Activated CD4-positive, alpha-beta T cell treated with anti-CD3 and anti-CD28 coated beads for 36 hours (primary cell): ENCODE measurements at regions not wholly inside any gene's neighbourhood (a gene's known extent, or its start where the extent isn't known, plus 50 kb on each side); places are given as distances from the start of the nearest gene placed in this dataset.
"Not testable (repeated sequence)": the region's sequence is repeated elsewhere in the genome, so short reads cannot be mapped to it uniquely, and the experiment has no call there.

ENCODE experiments used
- ATAC-seq: fragments of 200-7000 bp; cut with Tn5 transposase; one replicate; pipeline ENCODE4 v1.10.0; 2021; ENCODE audit warnings: mild to moderate bottlenecking, moderate library complexity
- CTCF ChIA-PET: fragments of 350-600 bp; sonication (Branson Sonifier 250); formaldehyde crosslinking; loops from one replicate; lab custom pipeline; 2021; ENCODE audit warnings: antibody characterized with exemption; lab: Charles Lee
- POLR2A ChIA-PET: fragments of 350-600 bp; sonication (Branson Sonifier 250); formaldehyde crosslinking; loops from one replicate; lab custom pipeline; 2021; ENCODE audit warnings: antibody characterized with exemption, inconsistent platforms; lab: Charles Lee
- DNase-seq: peaks from one replicate; pipeline ENCODE4 v3.0.0-alpha.2; 2020
- H3K27ac Mint-ChIP-seq: one replicate; pipeline ENCODE4 v1.8.0; 2021; ENCODE audit warnings: mixed read lengths
- H3K27me3 Mint-ChIP-seq: one replicate; pipeline ENCODE4 v1.8.0; 2021; ENCODE audit warnings: mixed read lengths
- H3K36me3 Mint-ChIP-seq: one replicate; pipeline ENCODE4 v1.8.0; 2021; ENCODE audit warnings: low read depth, mixed read lengths
- H3K4me1 Mint-ChIP-seq: one replicate; pipeline ENCODE4 v1.8.0; 2021; ENCODE audit warnings: mixed read lengths
- H3K4me3 Mint-ChIP-seq: one replicate; pipeline ENCODE4 v1.8.0; 2021; ENCODE audit warnings: mild to moderate bottlenecking, moderate library complexity, mixed read lengths
- H3K9me3 Mint-ChIP-seq: one replicate; pipeline ENCODE4 v1.8.0; 2021; ENCODE audit warnings: low read depth, mixed read lengths
- intact Hi-C, 2 experiments: fragments of 100-400 bp; cut with DNase I in 1 of 2; cut with micrococcal nuclease in 1 of 2; formaldehyde crosslinking; loops; one replicate each; pipeline versions ENCODE4 v1.14.2 to v1.15.1; 2022 to 2024; cut with DNase I, micrococcal nuclease

- ChIA-PET CTCF (no interaction called here), POLR2A (no interaction called here)
- no peak overlapping the region for H3K4me3 Mint-ChIP-seq
- H3K36me3 Mint-ChIP-seq: no peaks in the 10 kb centered on the region
- H3K9me3 Mint-ChIP-seq: no peaks in the 10 kb centered on the region
- no peak overlapping the region for H3K27ac Mint-ChIP-seq
- ATAC-seq (no peak), DNase-seq (no peak)
- no peaks in the 10 kb centered on the region for H3K27me3 Mint-ChIP-seq
- no peaks in the 10 kb centered on the region for H3K4me1 Mint-ChIP-seq
- intact Hi-C loops: no loop called here
Measured at GRCh38 chr22:19658057-19658966, 56.0 kb upstream of the SEPTIN5 start.

GRCh38 chr22:19658967-19659804 lies 55.1 kb upstream of the SEPTIN5 start:
- Mint-ChIP-seq H3K27ac (no peak overlapping the region), H3K9me3 (no peaks in the 10 kb centered on the region), H3K4me3 (no peak overlapping the region), H3K27me3 (no peaks in the 10 kb centered on the region), H3K4me1 (no peaks in the 10 kb centered on the region), H3K36me3 (no peaks in the 10 kb centered on the region)
- ChIA-PET CTCF (interaction anchor here (0.7 kb wide), 1 partner anchor 424 kb away, joined by 3 read pairs; no protein-coding TSS in a partner anchor), POLR2A (no interaction called here)
- ATAC-seq: no peak
- DNase-seq: no peak
- intact Hi-C loops: no loop called here

GRCh38 chr22:19659805-19660345 lies 54.4 kb upstream of the SEPTIN5 start:
- POLR2A ChIA-PET: no interaction called here
- Mint-ChIP-seq H3K36me3 (no peaks in the 10 kb centered on the region), H3K4me3 (no peak overlapping the region), H3K4me1 (no peaks in the 10 kb centered on the region), H3K27ac (no peak overlapping the region), H3K9me3 (no peaks in the 10 kb centered on the region), H3K27me3 (no peaks in the 10 kb centered on the region)
- ATAC-seq: no peak
- intact Hi-C loops: loop anchor here in 1 of 2 experiments (10.0 kb wide), 1 partner anchor 55 kb away; no protein-coding TSS in a partner anchor
- CTCF ChIA-PET: no interaction called here
- no peak for DNase-seq

- POLR2A ChIA-PET, ATAC-seq, DNase-seq, H3K4me1 Mint-ChIP-seq, H3K9me3 Mint-ChIP-seq, H3K27me3 Mint-ChIP-seq, H3K4me3 Mint-ChIP-seq, CTCF ChIA-PET, H3K27ac Mint-ChIP-seq, H3K36me3 Mint-ChIP-seq: not testable (repeated sequence)
- intact Hi-C loops: loop anchor here in 1 of 2 experiments (10.0 kb wide), 1 partner anchor 56 kb away; no protein-coding TSS in a partner anchor
Measured at GRCh38 chr22:19660583-19660982, 53.7 kb upstream of the SEPTIN5 start.

GRCh38 chr22:19661156-19661555 lies 53.1 kb upstream of the SEPTIN5 start:
- H3K4me1 Mint-ChIP-seq: no peaks in the 10 kb centered on the region
- no peak for ATAC-seq
- H3K27ac Mint-ChIP-seq: no peak overlapping the region
- ChIA-PET POLR2A (no interaction called here), CTCF (interaction anchor here (1.6 kb wide), 1 partner anchor 19 kb away, joined by 6 read pairs; no protein-coding TSS in a partner anchor)
- DNase-seq: no peak
- no peaks in the 10 kb centered on the region for H3K27me3 Mint-ChIP-seq
- no peaks in the 10 kb centered on the region for H3K9me3 Mint-ChIP-seq
- no peaks in the 10 kb centered on the region for H3K36me3 Mint-ChIP-seq
- no peak overlapping the region for H3K4me3 Mint-ChIP-seq
- intact Hi-C loops: loop anchor here in 1 of 2 experiments (10.0 kb wide), 1 partner anchor 56 kb away; no protein-coding TSS in a partner anchor

GRCh38 chr22:19662049-19662684 lies 52.1 kb upstream of the SEPTIN5 start:
- POLR2A ChIA-PET, H3K27ac Mint-ChIP-seq, H3K4me3 Mint-ChIP-seq, ATAC-seq, DNase-seq, H3K36me3 Mint-ChIP-seq, H3K4me1 Mint-ChIP-seq, H3K9me3 Mint-ChIP-seq, H3K27me3 Mint-ChIP-seq: not testable (repeated sequence)
- intact Hi-C loops: loop anchor here in 1 of 2 experiments (10.0 kb wide), 1 partner anchor 57 kb away; no protein-coding TSS in a partner anchor
- CTCF ChIA-PET: interaction anchor here (1.6 kb wide), 1 partner anchor 18 kb away, joined by 6 read pairs; no protein-coding TSS in a partner anchor

- Mint-ChIP-seq H3K36me3 (no peaks in the 10 kb centered on the region), H3K27ac (no peak overlapping the region), H3K4me1 (no peaks in the 10 kb centered on the region), H3K27me3 (no peaks in the 10 kb centered on the region), H3K4me3 (no peak overlapping the region), H3K9me3 (no peaks in the 10 kb centered on the region)
- ATAC-seq: peak; percentile 55
- peak; percentile 31 for DNase-seq
- ChIA-PET POLR2A (no interaction called here), CTCF (interaction anchor here (0.6 to 0.8 kb wide), 2 partner anchors 9 to 173 kb away, joined by 3 to 4 read pairs; no protein-coding TSS in a partner anchor)
- intact Hi-C loops: loop anchor here in 1 of 2 experiments (10.0 kb wide), 1 partner anchor 59 kb away; no protein-coding TSS in a partner anchor
Measured at GRCh38 chr22:19663286-19663815, 51.0 kb upstream of the SEPTIN5 start.

- POLR2A ChIA-PET: no interaction called here
- Mint-ChIP-seq H3K4me1 (no peaks in the 10 kb centered on the region), H3K4me3 (no peak overlapping the region), H3K9me3 (no peaks in the 10 kb centered on the region), H3K27me3 (no peaks in the 10 kb centered on the region), H3K36me3 (no peaks in the 10 kb centered on the region), H3K27ac (no peak overlapping the region)
- DNase-seq (no peak), ATAC-seq (no peak)
- CTCF ChIA-PET: interaction anchor here (0.6 to 0.8 kb wide), 3 partner anchors 12 to 141 kb away, joined by 3 to 5 read pairs (median 3); no protein-coding TSS in a partner anchor
- intact Hi-C loops: loop anchor here in 1 of 2 experiments (10.0 kb wide), 1 partner anchor 59 kb away; no protein-coding TSS in a partner anchor
Measured at GRCh38 chr22:19663821-19664355, 50.4 kb upstream of the SEPTIN5 start.

- no peak overlapping the region for H3K27ac Mint-ChIP-seq
- no peaks in the 10 kb centered on the region for H3K9me3 Mint-ChIP-seq
- no peaks in the 10 kb centered on the region for H3K36me3 Mint-ChIP-seq
- ATAC-seq (no peak), DNase-seq (no peak)
- POLR2A ChIA-PET: no interaction called here
- H3K27me3 Mint-ChIP-seq: no peaks in the 10 kb centered on the region
- H3K4me3 Mint-ChIP-seq: no peak overlapping the region
- CTCF ChIA-PET: interaction anchor here (0.6 to 0.8 kb wide), 4 partner anchors 11 to 140 kb away, joined by 3 to 5 read pairs (median 3); no protein-coding TSS in a partner anchor
- intact Hi-C loops: loop anchor here in 1 of 2 experiments (10.0 kb wide), 1 partner anchor 60 kb away; no protein-coding TSS in a partner anchor
- H3K4me1 Mint-ChIP-seq: no peaks in the 10 kb centered on the region
Measured at GRCh38 chr22:19664406-19664805, 49.9 kb upstream of the SEPTIN5 start.
